ACC112 (cell line): ENCODE measurements at regions not wholly inside any gene's neighbourhood (a gene's known extent, or its start where the extent isn't known, plus 50 kb on each side); places are given as distances from the start of the nearest gene placed in this dataset.
A peak's percentile ranks its signal among the peaks of the same experiment; 100 is the strongest.
"Not testable (repeated sequence)": the region's sequence is repeated elsewhere in the genome, so short reads cannot be mapped to it uniquely, and the experiment has no call there.

ENCODE experiments used
- H2AFZ ChIP-seq: fragments of 200-600 bp; sonication (generic); one replicate; pipeline ENCODE4 v1.6.0; 2017; ENCODE audit warnings: antibody characterized with exemption, low read length; ENCODE audit not compliant: unreplicated experiment
- H3K27ac ChIP-seq: fragments of 200-600 bp; sonication (generic); 2 replicates; pipeline ENCODE4 v1.5.1; 2014; ENCODE audit warnings: low read depth, mild to moderate bottlenecking, antibody characterized with exemption, low read length, moderate library complexity
- H3K27me3 ChIP-seq: fragments of 200-600 bp; sonication (generic); 2 replicates; pipeline ENCODE4 v1.6.1; 2014; ENCODE audit warnings: mild to moderate bottlenecking, antibody characterized with exemption, low read length, moderate library complexity, mixed read lengths; ENCODE audit not compliant: insufficient read depth
- H3K36me3 ChIP-seq: fragments of 200-600 bp; sonication (generic); 2 replicates; pipeline ENCODE4 v1.6.1; 2016; ENCODE audit warnings: mild to moderate bottlenecking, antibody characterized with exemption, low read length, moderate library complexity, mixed read lengths; ENCODE audit not compliant: insufficient read depth
- H3K4me1 ChIP-seq: fragments of 200-600 bp; sonication (generic); one replicate; pipeline ENCODE4 v1.6.1; 2016; ENCODE audit warnings: low read length, mixed read lengths; ENCODE audit not compliant: insufficient read depth, unreplicated experiment, control insufficient read depth
- H3K4me3 ChIP-seq: fragments of 200-600 bp; sonication (generic); 2 replicates; pipeline ENCODE4 v1.5.1; 2014; ENCODE audit warnings: mild to moderate bottlenecking, low read depth, low read length
- H3K79me2 ChIP-seq: fragments of 200-600 bp; sonication (generic); one replicate; pipeline ENCODE4 v1.6.0; 2016; ENCODE audit warnings: low read length; ENCODE audit not compliant: control insufficient read depth, unreplicated experiment, insufficient read depth

GRCh38 chr6:76905541-76905940, 557.8 kb downstream of the HTR1B start:
- not testable (repeated sequence) for H3K4me3 ChIP-seq, H3K36me3 ChIP-seq, H2AFZ ChIP-seq, H3K27me3 ChIP-seq, H3K27ac ChIP-seq, H3K79me2 ChIP-seq, H3K4me1 ChIP-seq

GRCh38 chr6:76892542-76892941, 570.7 kb downstream of the HTR1B start:
- H3K36me3 ChIP-seq, result no peaks in the 10 kb centered on the region
- no peak overlapping the region for H3K4me3 ChIP-seq
- no peaks in the 10 kb centered on the region for H3K4me1 ChIP-seq
- H3K27ac ChIP-seq, result no peak overlapping the region
- no peaks in the 10 kb centered on the region for H3K79me2 ChIP-seq
- no peaks in the 10 kb centered on the region for H3K27me3 ChIP-seq
- no peak overlapping the region for H2AFZ ChIP-seq

- no peak overlapping the region for H3K27ac ChIP-seq
- H3K79me2 ChIP-seq, result no peaks in the 10 kb centered on the region
- no peak overlapping the region for H3K4me3 ChIP-seq
- no peak overlapping the region for H2AFZ ChIP-seq
- peaks cover 12% of the 10 kb centered on the region for H3K4me1 ChIP-seq
- H3K27me3 ChIP-seq, result no peaks in the 10 kb centered on the region
- H3K36me3 ChIP-seq, result no peaks in the 10 kb centered on the region
These were observed 574.9 kb downstream of the HTR1B start for GRCh38 chr6:76888351-76888750.

- Histone ChIP-seq H3K27me3 (no peaks in the 10 kb centered on the region), H3K36me3 (no peaks in the 10 kb centered on the region), H3K4me3 (no peak overlapping the region), H3K4me1 (peaks cover 12% of the 10 kb centered on the region), H3K79me2 (no peaks in the 10 kb centered on the region), H2AFZ (no peak overlapping the region), H3K27ac (no peak overlapping the region)
These were observed 576.4 kb downstream of the HTR1B start for GRCh38 chr6:76886900-76887299.

- Histone ChIP-seq H3K27ac (peak overlapping the region; percentile 71), H3K27me3 (no peaks in the 10 kb centered on the region), H3K4me1 (peaks cover 12% of the 10 kb centered on the region), H2AFZ (no peak overlapping the region), H3K79me2 (no peaks in the 10 kb centered on the region), H3K36me3 (no peaks in the 10 kb centered on the region), H3K4me3 (no peak overlapping the region)
These were observed 577.4 kb downstream of the HTR1B start for GRCh38 chr6:76885861-76886301.

GRCh38 chr6:76881414-76881813, 581.9 kb downstream of the HTR1B start:
- no peaks in the 10 kb centered on the region for H3K27me3 ChIP-seq
- H3K36me3 ChIP-seq, result no peaks in the 10 kb centered on the region
- no peak overlapping the region for H2AFZ ChIP-seq
- H3K4me1 ChIP-seq, result peaks cover 10% of the 10 kb centered on the region
- H3K4me3 ChIP-seq, result no peak overlapping the region
- H3K27ac ChIP-seq, result no peak overlapping the region
- H3K79me2 ChIP-seq, result no peaks in the 10 kb centered on the region

GRCh38 chr6:76876922-76877553, 586.3 kb downstream of the HTR1B start:
- Histone ChIP-seq H3K36me3 (no peaks in the 10 kb centered on the region), H2AFZ (no peak overlapping the region), H3K4me3 (no peak overlapping the region), H3K4me1 (no peaks in the 10 kb centered on the region), H3K27ac (no peak overlapping the region), H3K27me3 (no peaks in the 10 kb centered on the region), H3K79me2 (no peaks in the 10 kb centered on the region)

GRCh38 chr6:76876430-76876829, 586.9 kb downstream of the HTR1B start:
- H3K27ac ChIP-seq, H2AFZ ChIP-seq, H3K36me3 ChIP-seq, H3K79me2 ChIP-seq, H3K4me1 ChIP-seq, H3K4me3 ChIP-seq, H3K27me3 ChIP-seq: not testable (repeated sequence)

GRCh38 chr6:76867182-76867581, 596.1 kb downstream of the HTR1B start:
- H3K4me1 ChIP-seq, result no peaks in the 10 kb centered on the region
- no peak overlapping the region for H3K4me3 ChIP-seq
- H3K27ac ChIP-seq, result no peak overlapping the region
- no peaks in the 10 kb centered on the region for H3K79me2 ChIP-seq
- no peaks in the 10 kb centered on the region for H3K27me3 ChIP-seq
- H3K36me3 ChIP-seq, result no peaks in the 10 kb centered on the region
- peak overlapping the region; percentile 65 for H2AFZ ChIP-seq

GRCh38 chr6:76866091-76866915, 597.0 kb downstream of the HTR1B start:
- Histone ChIP-seq H3K4me3 (no peak overlapping the region), H3K4me1 (no peaks in the 10 kb centered on the region), H2AFZ (no peak overlapping the region), H3K79me2 (no peaks in the 10 kb centered on the region), H3K36me3 (no peaks in the 10 kb centered on the region), H3K27me3 (no peaks in the 10 kb centered on the region), H3K27ac (no peak overlapping the region)

GRCh38 chr6:76862936-76863335, 600.4 kb downstream of the HTR1B start:
- Histone ChIP-seq H2AFZ (no peak overlapping the region), H3K79me2 (no peaks in the 10 kb centered on the region), H3K27me3 (no peaks in the 10 kb centered on the region), H3K4me1 (no peaks in the 10 kb centered on the region), H3K27ac (no peak overlapping the region), H3K4me3 (no peak overlapping the region), H3K36me3 (no peaks in the 10 kb centered on the region)
